ENCODE measurements at regions not wholly inside any gene's neighbourhood (a gene's known extent, or its start where the extent isn't known, plus 50 kb on each side); places are given as distances from the start of the nearest gene placed in this dataset.
"Not testable (repeated sequence)": the region's sequence is repeated elsewhere in the genome, so short reads cannot be mapped to it uniquely, and the experiment has no call there.

DNA sequence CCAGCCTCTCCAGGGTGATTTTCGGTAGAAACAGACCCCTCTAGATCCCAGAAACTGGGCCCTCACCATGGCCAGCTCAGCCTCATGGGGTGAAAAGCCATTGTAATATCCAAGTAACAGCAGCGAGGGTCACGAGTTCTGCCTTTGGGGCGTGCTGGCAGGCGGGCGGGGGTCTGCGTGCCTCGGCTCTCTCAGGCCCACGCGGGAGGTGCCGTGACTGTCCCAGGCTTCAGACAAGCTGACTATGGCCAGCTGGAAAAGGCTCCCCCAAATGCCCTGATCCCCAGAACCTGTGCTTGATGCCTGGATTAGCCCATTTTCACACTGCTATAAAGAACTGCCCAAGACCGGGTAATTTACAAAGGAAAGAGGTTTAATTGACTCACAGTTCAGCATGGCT lies 160.2 kb downstream of the LAT start:
- DNase-seq (ENCODE audit: low read depth): not testable (repeated sequence)

DNA sequence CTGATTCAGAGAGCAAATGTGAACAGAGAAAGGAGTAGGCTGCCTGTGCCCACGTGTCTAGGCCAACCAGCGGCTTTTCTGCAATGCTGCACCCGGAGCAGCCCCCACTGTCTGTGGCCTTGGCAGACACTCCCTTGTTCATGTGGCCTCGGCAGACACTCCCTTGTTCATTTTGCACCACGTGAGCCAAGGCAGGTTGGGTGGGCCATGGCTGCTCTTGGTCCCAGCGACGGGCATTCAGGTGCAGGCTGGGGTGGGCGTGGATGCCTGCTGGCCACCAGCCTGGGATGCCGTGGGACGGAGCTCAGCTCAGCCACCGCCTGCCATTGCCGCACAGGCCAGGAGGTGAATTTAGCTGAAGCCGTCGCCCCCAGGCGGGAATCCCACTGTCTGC lies 159.8 kb downstream of the LAT start:
- not testable (repeated sequence) for DNase-seq (ENCODE audit: low read depth)

DNA sequence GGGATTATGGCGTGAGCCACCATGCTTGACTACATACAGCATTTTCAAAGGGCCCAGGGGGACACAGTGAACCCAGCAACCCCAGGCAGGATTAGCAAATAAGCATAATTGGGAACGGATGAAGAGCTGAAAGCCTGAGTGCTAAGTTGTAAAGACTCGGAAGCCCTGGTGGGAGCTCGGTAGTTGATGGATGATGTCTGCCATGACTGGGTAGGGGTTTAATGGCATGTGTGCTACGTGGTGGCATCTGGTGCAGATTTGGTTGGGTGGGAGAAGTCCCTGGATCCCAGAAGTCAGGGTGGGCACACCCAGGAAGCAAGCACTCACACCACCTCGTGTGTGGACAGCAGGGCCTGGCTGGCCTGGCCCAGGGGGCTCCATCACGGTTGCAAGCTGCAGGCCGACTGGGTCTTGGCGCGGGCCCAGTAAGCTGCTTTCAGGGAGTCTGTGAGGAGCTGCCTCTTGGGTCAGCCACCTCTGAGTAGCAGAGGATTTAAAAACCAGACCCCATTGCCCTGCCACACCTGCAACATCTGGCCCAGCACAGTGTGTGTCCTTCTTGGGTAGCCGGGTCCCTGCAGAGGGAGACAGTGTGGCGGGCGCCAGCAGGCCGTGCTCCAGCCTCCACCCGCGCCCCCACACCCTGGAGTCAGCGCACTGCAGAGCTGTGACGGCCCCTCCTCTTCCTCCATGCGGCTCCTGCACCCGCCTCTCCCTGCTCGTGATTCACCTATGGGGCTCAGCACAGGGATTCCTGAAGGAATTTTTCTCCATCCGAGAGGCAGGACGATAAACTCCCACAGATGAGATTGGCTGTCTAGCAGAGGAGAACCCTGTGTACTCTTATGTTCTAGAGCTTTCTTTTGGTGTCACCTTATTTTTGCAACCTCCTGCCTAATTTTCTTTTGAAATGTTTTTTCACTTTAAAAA lies 159.2 kb downstream of the LAT start:
- not testable (repeated sequence) for DNase-seq (ENCODE audit: low read depth)

DNA sequence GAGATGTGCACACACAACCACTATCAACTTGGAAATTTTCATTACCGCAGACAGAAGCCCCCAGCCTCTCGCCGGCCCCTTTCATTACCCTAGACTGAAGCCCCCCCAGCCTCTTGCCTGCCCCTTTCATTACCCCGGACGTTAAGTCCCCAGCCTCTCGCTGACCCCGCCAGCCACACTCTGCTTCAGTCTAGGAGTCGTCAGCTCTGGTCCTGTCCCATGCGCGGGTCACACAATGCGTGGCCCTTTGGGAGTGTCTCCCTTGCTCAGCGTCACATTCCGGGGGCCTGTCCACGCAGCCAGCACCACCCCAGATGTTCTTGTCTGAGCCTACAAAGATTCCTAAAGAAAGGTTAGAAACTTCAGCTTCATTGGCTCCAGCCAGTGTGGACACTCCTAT lies 157.7 kb downstream of the LAT start:
- DNase-seq (ENCODE audit: low read depth): not testable (repeated sequence)

DNA sequence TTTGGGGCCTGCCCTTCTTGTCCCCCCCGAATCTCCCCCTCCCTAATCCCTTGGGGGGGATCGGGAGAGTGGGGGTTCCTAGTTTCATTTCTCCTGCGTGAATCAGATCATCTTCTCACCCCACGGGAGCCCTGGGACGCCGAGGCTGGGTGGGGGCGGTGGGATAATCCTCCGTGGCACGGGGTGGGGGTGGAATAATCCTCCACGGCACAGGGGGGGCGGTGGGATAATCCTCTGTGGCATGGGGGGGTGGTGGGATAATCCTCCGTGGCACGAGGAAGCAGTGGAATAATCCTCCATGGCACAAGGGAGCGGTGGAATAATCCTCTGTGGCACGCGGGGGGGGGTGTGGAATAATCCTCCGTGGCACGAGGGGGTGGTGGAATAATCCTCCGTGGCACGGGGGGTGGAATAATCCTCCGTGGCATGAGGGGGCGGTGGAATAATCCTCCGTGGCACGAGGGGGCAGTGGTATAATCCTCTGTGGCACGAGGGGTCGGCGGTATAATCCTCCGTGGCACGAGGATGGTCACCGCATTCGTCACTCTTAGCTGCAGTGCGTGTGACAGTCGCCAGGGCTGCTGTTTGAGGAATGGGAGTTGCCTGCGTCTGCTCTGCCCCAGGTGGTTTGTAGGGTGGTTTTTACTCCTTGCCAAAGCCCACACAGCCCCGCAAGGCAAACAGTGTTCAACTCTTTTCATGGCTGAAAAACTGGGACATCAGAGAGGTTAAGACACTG lies 156.9 kb downstream of the LAT start:
- no peak for DNase-seq (ENCODE audit: low read depth)

DNA sequence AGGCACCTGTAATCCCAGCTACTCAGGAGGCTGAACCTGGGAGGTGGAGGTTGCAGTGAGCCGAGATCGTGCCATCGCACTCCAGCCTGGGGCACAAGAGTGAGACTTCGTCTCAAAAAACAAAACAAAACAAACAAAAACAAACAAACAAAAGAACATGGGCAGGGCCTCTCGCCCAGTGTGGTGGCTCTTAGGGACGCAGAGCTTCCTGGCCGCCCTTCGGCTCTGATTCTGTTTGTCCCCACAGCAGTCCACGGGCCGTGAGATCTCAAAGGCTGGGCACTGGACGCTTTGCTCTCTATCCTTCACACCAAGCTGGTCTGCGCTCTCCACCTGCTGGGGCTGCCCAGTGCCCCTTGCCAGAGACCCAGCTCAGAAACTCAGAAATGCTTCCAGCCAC lies 156.3 kb downstream of the LAT start:
- DNase-seq (ENCODE audit: low read depth): not testable (repeated sequence)

DNA sequence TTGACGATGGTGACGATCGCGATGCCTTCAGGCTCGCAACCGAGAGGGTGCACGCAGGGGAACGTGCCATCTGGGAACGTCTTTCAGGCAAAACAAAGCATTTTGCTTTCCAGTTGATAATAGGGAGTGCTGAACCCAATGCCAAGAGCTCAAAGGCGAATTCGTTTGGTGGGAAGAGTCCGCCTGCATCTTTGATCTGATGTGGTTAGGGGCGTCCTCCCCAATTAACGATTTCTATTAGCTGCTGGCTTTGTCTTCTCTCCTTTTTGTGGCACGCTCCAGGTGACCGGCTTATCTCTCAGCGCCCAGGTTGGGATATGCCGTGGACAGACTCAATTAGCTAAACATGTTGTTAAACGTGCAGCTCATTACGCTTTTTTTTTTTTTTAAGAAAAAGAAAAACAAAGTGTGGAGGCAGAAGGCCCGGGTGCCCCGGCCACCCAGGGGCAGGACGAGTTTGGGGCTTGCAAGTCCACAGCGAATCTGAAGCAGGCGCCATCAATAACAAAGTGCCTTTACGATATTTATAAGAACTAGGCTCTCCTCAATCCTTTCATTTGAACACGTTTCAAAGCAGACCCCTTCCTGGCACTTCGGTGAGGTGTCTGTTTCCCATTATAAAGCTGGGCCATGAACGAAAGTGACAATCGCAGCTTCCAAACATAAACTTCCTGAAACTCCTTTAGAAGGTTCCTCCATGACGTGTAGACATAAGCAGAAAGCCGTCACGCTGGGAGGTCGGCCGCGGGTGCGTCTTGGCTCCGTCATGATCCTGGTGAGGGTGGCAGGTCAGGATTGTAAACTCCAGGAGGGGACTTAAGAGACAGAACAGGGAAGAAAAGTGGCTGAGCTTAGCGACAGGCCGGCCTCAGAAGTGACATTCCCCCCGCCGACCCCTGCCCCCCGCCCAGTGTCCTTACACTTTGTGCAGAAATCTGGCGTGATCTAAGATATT lies 155.3 kb downstream of the LAT start:
- DNase-seq (ENCODE audit: low read depth): not testable (repeated sequence)

DNA sequence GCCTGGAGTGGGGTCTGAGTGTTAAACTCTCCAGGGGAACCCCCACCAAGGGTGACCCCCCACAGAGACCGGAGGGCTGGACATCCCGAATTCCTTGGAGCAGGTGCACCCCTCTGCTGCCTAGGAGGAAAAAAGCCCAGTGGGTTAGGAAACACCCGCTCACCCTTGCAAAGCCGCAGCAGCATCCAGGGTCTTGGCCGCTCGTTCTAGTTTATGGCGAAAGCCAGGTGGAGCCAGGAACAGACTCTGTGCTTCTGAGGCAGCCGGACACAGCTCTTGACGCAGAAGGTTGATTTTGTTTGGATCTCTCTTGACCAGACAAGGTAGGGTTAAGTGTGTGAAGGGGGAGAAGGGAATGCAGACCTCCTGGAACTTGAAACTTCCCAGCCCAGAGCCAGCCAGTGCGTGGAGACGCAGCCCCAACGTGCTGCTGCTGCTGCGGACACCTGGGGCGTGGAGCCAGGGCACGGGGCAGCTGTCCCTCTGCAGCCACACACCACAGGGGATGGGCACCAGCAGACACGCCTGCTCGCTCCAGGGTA lies 154.5 kb downstream of the LAT start:
- no peak for DNase-seq (ENCODE audit: low read depth)

DNA sequence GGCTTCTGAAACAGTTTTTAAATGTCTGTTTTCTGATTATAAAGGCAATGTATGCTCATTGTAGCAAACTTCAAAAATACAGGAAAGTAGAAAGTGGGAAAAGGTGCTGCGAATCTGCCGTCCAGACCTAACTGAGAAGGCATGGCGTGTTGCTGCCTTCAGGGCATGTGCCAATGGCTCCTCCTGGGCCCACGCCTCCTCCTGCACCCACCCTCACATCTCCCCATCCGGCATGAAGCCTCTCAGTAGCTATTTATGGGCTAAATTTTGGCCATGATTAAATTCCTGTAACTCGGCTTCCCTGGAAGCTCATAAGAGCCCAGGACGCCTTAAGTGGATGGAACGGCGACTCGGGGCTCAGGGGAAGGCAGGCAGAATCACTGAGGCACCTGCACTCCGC lies 153.8 kb downstream of the LAT start:
- not testable (repeated sequence) for DNase-seq (ENCODE audit: low read depth)

DNA sequence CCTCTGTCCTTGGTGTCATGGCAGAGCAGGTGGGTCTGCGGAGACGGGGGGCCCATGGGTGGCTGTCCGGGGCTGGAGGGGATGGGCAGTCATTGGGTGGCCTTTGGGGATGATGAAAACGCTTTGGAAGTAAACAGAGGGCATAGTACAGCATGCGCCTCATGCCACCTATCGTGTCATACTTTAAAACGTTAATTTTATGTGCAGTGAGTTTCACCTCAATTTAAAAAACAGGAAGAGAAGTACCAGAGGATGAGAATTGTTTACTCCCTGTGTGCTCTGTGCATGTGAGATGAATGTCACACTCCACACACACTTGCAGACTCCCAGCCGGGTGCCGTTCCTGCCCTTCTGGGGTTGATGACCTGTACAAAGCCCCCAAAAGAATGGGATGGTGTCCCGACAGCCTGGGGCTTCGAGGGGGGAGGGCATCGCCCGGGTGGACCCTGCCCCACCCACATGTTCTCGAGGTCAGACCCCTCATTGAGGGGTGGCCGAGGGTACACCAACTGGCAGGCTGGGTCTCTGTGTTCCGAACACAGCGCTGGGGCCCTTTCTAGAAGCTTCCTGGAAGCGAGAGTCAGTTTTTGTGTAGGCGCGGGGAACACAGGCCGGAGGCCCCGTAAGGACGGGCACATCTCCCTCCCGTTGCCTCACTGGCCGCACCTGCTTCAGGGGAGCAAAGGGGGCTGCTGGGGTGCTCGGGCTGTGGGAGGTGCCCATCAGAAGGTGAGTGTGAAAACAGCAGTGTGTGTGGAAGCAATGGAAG lies 153.2 kb downstream of the LAT start:
- not testable (repeated sequence) for DNase-seq (ENCODE audit: low read depth)

DNA sequence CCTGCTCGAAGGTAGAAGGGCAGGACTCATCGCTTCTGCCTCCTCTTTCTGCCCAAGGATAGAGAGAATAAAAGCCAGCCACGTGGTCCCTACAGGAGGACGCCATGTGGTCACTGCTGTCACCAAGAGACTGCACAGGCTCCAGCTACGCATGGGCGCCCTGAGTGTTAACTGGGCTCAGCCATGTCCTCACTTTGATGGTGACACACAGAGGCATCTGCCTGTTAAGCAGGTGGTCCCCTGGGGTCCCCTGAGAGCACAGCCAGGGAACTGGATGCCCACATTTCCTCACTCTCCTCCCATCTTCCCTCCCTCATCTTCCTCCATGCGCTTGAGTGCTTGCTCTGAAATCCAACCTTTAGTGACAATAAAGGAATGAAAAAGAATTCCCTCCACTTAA lies 152.6 kb downstream of the LAT start:
- not testable (repeated sequence) for DNase-seq (ENCODE audit: low read depth)

DNA sequence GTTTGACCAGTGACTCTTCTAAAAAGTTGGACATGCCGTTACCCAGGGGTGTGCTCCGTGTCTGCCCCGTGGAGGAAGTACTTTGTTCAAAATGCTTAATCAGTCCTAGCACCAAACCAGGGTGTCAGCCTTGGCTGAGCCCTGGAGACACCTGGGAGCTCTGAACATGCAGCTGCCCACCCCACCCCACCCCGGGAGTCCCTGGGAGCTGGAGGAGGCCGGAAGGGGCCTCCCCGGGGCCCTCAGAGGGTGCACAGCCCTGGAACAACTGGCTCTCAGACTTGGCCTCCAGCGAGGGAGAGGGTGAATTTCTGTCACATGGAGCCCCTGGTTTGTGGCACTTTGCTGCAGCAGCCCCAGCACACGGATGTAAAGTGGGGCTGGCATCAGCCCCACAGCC lies 152.1 kb downstream of the LAT start:
- not testable (repeated sequence) for DNase-seq (ENCODE audit: low read depth)

DNA sequence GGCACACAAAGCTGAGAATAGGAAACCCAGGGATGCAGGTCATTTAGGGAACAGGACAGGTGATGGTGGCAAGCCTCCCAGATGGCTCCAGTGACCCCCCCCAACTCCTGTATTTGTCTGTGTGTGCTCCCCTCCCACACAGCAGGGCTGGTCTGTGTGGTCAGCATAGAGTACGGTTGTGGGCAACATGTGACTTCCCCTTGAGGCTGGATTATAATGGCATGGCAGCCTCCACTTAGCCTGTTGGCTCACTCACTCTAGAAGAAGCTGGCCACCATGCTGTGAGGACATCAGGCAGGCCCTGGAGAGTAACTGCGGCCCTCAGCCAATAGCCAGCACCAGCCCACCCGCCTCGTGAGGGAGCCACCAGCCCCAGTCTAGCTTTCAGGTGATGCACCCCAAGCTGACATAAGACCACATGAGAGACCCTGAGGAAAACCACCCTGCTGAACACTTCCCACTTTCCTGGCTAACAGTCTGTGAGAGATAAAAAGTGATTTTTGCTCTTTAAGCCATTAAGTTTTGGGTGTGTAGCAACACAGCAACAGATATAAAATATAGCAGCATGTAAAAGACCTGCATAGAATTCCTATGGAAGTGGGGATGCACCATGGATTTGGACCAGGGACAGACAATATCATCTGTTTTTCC lies 151.3 kb downstream of the LAT start:
- not testable (repeated sequence) for DNase-seq (ENCODE audit: low read depth)

DNA sequence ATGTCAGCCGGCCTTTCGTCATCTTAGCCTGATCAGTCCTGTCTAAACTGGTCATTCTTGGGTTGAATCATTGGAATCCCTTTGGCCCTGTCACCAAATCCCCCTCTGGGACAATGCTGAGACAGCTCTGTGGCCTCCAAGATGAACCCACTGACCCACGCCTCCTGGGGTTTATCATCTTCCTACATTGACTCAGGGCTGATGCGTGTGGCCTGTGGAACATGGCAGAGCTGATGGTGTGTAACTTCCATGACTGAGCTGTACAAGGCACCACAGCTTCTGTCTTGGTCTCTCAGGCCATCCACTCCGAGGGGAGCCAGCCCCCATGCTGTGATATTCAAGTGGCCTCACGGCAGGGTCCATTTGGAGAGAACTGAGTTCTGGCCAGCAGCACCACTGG lies 150.2 kb downstream of the LAT start:
- not testable (repeated sequence) for DNase-seq (ENCODE audit: low read depth)

DNA sequence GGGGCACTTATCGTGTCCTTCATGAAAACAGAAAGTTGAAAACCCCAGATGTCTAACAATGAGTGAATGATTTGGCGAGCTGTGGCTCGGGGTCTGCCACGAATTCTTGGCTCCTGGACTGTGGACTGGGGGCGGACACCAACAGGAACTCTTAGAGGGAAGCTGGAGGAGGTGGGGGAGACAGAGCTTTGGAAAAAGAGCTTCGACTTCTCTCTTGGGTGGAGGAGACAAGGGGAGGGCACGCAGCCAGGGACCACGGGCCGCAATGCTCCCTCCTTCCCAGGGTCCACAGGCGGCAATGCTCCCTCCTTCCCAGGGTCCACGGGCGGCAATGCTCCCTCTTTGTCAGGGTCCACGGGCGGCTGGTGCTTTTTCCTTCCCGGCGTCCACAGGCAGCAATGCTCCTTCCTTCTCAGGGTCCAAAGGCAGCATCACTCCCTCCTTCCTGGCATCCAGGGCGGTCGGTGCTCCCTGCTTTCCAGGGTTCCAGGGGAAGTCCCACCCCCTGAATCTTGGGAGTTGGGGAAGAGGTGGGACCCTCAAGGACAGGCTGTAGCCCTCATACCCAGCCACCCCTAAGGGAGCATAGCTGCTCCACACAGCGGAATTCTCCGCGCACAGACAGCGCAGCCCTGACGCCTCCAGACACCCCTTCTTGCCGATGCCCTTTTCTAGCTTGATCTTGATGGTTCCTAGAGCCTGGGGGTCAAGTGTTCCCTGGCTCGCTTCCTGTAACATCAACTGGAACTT lies 149.0 kb downstream of the LAT start:
- DNase-seq (ENCODE audit: low read depth): not testable (repeated sequence)

DNA sequence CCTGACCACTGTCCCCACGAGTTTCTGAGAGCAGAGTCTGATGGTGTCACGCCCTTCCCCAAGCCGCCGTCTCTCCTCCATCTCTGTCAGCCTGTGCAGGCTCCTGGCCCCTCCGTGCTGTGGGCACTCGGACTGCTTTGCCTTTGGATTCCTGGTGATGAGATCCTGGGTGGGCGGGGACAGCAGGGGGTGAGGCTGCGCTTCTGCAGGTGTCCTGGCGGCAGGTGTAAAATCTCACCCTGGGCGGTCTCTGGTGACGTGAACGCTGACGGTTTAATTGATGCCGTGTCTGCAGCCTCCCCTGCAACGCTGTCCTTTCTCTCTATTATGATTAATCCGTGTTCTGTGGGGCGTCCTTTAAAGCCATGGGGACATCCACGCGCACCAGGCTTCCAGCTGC lies 148.0 kb downstream of the LAT start:
- not testable (repeated sequence) for DNase-seq (ENCODE audit: low read depth)

DNA sequence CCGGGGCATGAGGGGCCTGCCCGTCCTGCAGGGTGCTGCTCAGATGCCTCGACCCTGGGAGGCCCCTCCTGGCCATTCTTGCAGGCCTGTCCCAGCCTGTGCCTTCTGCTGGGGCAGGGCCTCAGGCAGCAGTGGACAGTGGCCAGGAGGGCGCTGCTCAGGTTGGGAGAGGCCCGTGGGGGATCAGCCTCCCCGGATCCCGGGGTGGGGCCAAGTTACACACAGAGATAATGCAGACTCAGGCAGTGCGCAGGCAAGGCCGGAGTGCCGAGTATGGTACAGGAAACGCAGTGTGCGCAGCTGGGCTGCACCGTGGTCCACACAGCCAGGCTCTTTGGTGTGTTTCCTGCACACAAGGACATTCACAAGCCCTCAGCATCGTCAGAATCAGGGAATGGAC lies 147.6 kb downstream of the LAT start:
- DNase-seq (ENCODE audit: low read depth): not testable (repeated sequence)

DNA sequence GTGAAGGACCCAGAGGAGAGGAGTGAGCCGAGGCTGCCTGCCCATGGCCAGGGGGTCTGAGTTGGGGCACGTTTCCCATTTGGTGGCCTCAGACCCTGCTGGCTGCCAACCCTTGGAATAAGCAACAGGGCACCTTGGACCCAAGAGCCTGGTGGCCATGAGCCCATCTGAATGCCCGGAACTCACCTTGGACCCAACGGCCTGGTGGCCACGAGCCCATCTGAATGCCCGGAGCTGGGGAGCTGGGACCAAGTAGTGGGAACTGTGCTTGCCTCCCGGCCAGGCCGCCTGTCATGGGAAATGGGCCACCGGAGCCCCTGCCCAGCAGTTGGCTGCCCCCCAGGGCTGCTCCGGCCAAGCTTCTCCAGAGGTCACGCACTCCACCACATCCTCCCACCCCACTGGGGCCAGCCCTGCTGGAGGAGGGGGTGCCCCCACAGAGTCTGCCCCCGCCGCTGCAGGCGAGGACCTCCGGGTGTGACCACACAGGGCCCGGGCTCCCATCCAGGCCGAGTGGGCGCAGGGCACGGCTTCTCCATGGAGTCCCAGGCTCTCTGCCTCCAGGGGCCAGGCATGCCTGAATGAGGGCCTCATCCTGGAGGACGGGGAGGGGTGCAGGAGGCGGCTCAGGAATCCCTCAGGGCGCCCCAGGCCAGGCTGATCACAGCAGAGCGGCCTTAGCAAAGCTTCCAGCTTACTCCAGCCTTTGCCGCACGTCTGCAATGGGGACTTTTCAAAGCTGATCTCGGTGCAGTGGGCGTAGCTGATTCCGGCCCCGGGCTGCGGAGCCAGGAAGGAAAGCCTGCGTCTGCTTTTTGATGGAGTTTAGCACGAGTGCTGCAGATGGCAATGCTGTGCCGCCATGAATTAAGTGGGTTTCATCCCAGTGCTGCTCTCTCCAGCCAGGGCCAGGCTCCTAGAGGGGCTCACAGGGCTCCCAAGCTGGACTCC lies 146.3 kb downstream of the LAT start:
- DNase-seq (ENCODE audit: low read depth): not testable (repeated sequence)

All from activated T-cell treated with anti-CD3 and anti-CD28 coated beads for 24 hours (primary cell).